HCT116 (cell line): ENCODE measurements at regions not wholly inside any gene's neighbourhood (a gene's known extent, or its start where the extent isn't known, plus 50 kb on each side); places are given as distances from the start of the nearest gene placed in this dataset.

ENCODE experiments used
- ATAC-seq: fragments of 200-7000 bp; cut with Tn5 transposase; 2 replicates; pipeline ENCODE4 v1.9.1; 2020; ENCODE audit warnings: mild to moderate bottlenecking, moderate library complexity
- BruUV-seq: library from RNA; stranded (reverse); fragments of 400-500 nt; replicated peaks from 2 replicates; lab custom pipeline; 2021; lab: Mats Ljungman, UMichigan
- CTCF ChIA-PET: fragments of 300-600 bp; sonication (Branson Sonifier 250); formaldehyde crosslinking; loops from one replicate; lab custom pipeline; 2021; ENCODE audit warnings: antibody characterized with exemption; lab: Charles Lee
- POLR2A ChIA-PET: fragments of 300-600, 350-600 bp; sonication (Branson Sonifier 250); formaldehyde crosslinking; loops from one replicate; lab custom pipeline; 2021; ENCODE audit warnings: antibody characterized with exemption; lab: Charles Lee
- RAD21 ChIA-PET, 2 experiments: fragments of 300-600 bp; sonication (Branson Sonifier 250); formaldehyde crosslinking; loops; one replicate each; lab custom pipeline; 2023; ENCODE audit warnings: low total read pairs in 2 of 2; ENCODE audit not compliant: uncharacterized antibody in 2 of 2, unreplicated experiment in 2 of 2, low non-redundant PET in 1 of 2; lab: Charles Lee
- DNase-seq: peaks from one replicate; pipeline ENCODE4 v3.0.0-alpha.2; 2010; ENCODE audit warnings: low read depth, low spot score
- H2AFZ ChIP-seq: fragments of 200-600 bp; shearing (Covaris generic), sonication (generic); 2 replicates; pipeline ENCODE4 v1.6.1; 2017; ENCODE audit warnings: low read depth, mixed run types, mixed read lengths, antibody characterized with exemption, low read length; ENCODE audit not compliant: poor library complexity, severe bottlenecking
- H3K27ac ChIP-seq: 2 replicates; pipeline ENCODE4 v1.5.1; 2012; ENCODE audit warnings: low read depth, low read length
- H3K27me3 ChIP-seq: fragments of 200-600 bp; sonication (generic); 2 replicates; pipeline ENCODE4 v1.6.1; 2016; ENCODE audit warnings: mixed run types, low read length, mixed read lengths; ENCODE audit not compliant: insufficient read depth
- H3K36me3 ChIP-seq, 2 experiments: fragments of 200-500 bp in 1 of 2; fragments of 200-600 bp in 1 of 2; sonication (Bioruptor generic) in 1 of 2; sonication (generic) in 1 of 2; 2 replicates each; pipeline versions ENCODE4 v1.5.1 to v1.6.1; 2014 to 2016; ENCODE audit warnings: low read length in 2 of 2, inconsistent platforms in 1 of 2, mixed read lengths in 1 of 2, mixed run types in 1 of 2; ENCODE audit not compliant: insufficient read depth in 2 of 2, control insufficient read depth in 1 of 2
- H3K4me1 ChIP-seq, 2 experiments: fragments of 200-600 bp in 1 of 2; sonication (generic) in 1 of 2; 2 replicates each; pipeline versions ENCODE4 v1.5.1 to v1.6.1; 2012 to 2017; ENCODE audit warnings: low read length in 2 of 2, inconsistent platforms in 1 of 2, mild to moderate bottlenecking in 1 of 2, mixed read lengths in 1 of 2, mixed run types in 1 of 2, moderate library complexity in 1 of 2; ENCODE audit not compliant: insufficient read depth in 2 of 2, control insufficient read depth in 1 of 2
- H3K4me2 ChIP-seq: fragments of 200-600 bp; sonication (generic); 2 replicates; pipeline ENCODE4 v1.6.1; 2017; ENCODE audit warnings: mixed run types, low read length, mixed read lengths
- H3K4me3 ChIP-seq, 2 experiments: fragments of 200-600 bp in 1 of 2; sonication (generic) in 1 of 2; replicated peaks in 1 of 2; 2 replicates each; pipeline ENCODE4 v1.5.1; 2011 to 2016; ENCODE audit warnings: low read length in 2 of 2, control low read depth in 1 of 2, low read depth in 1 of 2, mild to moderate bottlenecking in 1 of 2, mixed read lengths in 1 of 2, mixed run types in 1 of 2
- H3K79me2 ChIP-seq: fragments of 200-600 bp; sonication (generic); 2 replicates; pipeline ENCODE4 v1.6.1; 2017; ENCODE audit warnings: mild to moderate bottlenecking, mixed run types, low read length, moderate library complexity, mixed read lengths; ENCODE audit not compliant: insufficient read depth
- H3K9ac ChIP-seq: fragments of 200-600 bp; sonication (generic); 2 replicates; pipeline ENCODE4 v1.6.1; 2016; ENCODE audit warnings: low read length, mixed read lengths
- H3K9me2 ChIP-seq: fragments of 200-600 bp; sonication (generic), shearing (Covaris generic); 2 replicates; pipeline ENCODE4 v1.6.1; 2017; ENCODE audit warnings: mixed run types, mild to moderate bottlenecking, moderate library complexity; ENCODE audit not compliant: insufficient read depth
- H3K9me3 ChIP-seq, 2 experiments: fragments of 200-500 bp in 1 of 2; fragments of 200-600 bp in 1 of 2; sonication (Bioruptor generic) in 1 of 2; sonication (generic) in 1 of 2; 2 replicates each; pipeline ENCODE4 v1.6.1; 2014 to 2017; ENCODE audit warnings: low read length in 2 of 2, mixed read lengths in 2 of 2, inconsistent platforms in 1 of 2, low read depth in 1 of 2, mild to moderate bottlenecking in 1 of 2, mixed run types in 1 of 2, moderate library complexity in 1 of 2; ENCODE audit not compliant: control insufficient read depth in 1 of 2, insufficient read depth in 1 of 2
- H4K20me1 ChIP-seq: fragments of 200-600 bp; sonication (generic), shearing (Covaris generic); 2 replicates; pipeline ENCODE4 v1.6.1; 2017; ENCODE audit warnings: mixed run types, mild to moderate bottlenecking, moderate library complexity; ENCODE audit not compliant: insufficient read depth
- ATF3 ChIP-seq: IDR thresholded peaks from 2 replicates; pipeline ENCODE4 v1.6.1; 2012
- CBX3 ChIP-seq: IDR thresholded peaks from 2 replicates; pipeline ENCODE4 v1.6.1; 2012; ENCODE audit warnings: low read depth
- CEBPB ChIP-seq: IDR thresholded peaks from 2 replicates; pipeline ENCODE4 v1.6.1; 2012; ENCODE audit warnings: low read depth
- ELF1 ChIP-seq: IDR thresholded peaks from 2 replicates; pipeline ENCODE4 v1.6.1; 2012; ENCODE audit warnings: low read depth, borderline replicate concordance
- EZH2 ChIP-seq: fragments of 200-600 bp; sonication (generic); IDR thresholded peaks from 2 replicates; pipeline ENCODE4 v1.6.1; 2017; ENCODE audit warnings: antibody characterized with exemption, mixed run types
- EZH2phosphoT487 ChIP-seq: fragments of 200-600 bp; IDR thresholded peaks from 2 replicates; pipeline ENCODE4 v1.6.1; 2018; ENCODE audit warnings: antibody characterized with exemption, borderline replicate concordance
- FOSL1 ChIP-seq: IDR thresholded peaks from 2 replicates; pipeline ENCODE4 v1.6.1; 2012; ENCODE audit warnings: low read depth
- JUND ChIP-seq: IDR thresholded peaks from 2 replicates; pipeline ENCODE4 v1.6.1; 2012
- MAX ChIP-seq: IDR thresholded peaks from 2 replicates; pipeline ENCODE4 v1.6.1; 2012
- POLR2A ChIP-seq: IDR thresholded peaks from 2 replicates; pipeline ENCODE4 v1.7.0; 2011; ENCODE audit warnings: borderline replicate concordance; ENCODE audit not compliant: insufficient read depth, insufficient read length; ENCODE audit errors: extremely low read depth
- POLR2AphosphoS5 ChIP-seq: IDR thresholded peaks from 2 replicates; pipeline ENCODE4 v1.6.1; 2011; ENCODE audit warnings: mild to moderate bottlenecking, low read depth, low read length, moderate library complexity
- RAD21 ChIP-seq: IDR thresholded peaks from 2 replicates; pipeline ENCODE4 v1.6.1; 2012; ENCODE audit warnings: low read depth, mild to moderate bottlenecking
- SIN3A ChIP-seq: IDR thresholded peaks from 2 replicates; pipeline ENCODE4 v1.6.1; 2012; ENCODE audit warnings: low read depth
- SP1 ChIP-seq: IDR thresholded peaks from 2 replicates; pipeline ENCODE4 v1.6.1; 2012; ENCODE audit warnings: low read depth
- SRF ChIP-seq: IDR thresholded peaks from 2 replicates; pipeline ENCODE4 v1.6.1; 2012; ENCODE audit warnings: low read depth
- TCF7L2 ChIP-seq: IDR thresholded peaks from 2 replicates; pipeline ENCODE4 v1.7.0; 2011; ENCODE audit warnings: borderline replicate concordance, inconsistent platforms; ENCODE audit not compliant: insufficient read depth, insufficient read length; ENCODE audit errors: extremely low read depth
- ZBTB33 ChIP-seq: IDR thresholded peaks from 2 replicates; pipeline ENCODE4 v1.6.1; 2011; ENCODE audit warnings: mild to moderate bottlenecking, low read length, moderate library complexity; ENCODE audit not compliant: insufficient replicate concordance; ENCODE audit errors: extremely low read depth
- ZFX ChIP-seq: fragments of 450-650 bp; IDR thresholded peaks from 2 replicates; pipeline ENCODE4 v1.6.1; 2017
- intact Hi-C: fragments of 100-400 bp; cut with micrococcal nuclease; formaldehyde crosslinking; loops from 2 replicates; pipeline ENCODE4 v1.10.0; 2022

GRCh38 chr2:89780318-89780717 lies 1088.8 kb downstream of the RPIA start:
- RAD21 ChIA-PET = no interaction called here
- H3K9ac ChIP-seq = no peak overlapping the region
- BruUV-seq = no TSS peak
- H2AFZ ChIP-seq = no peak overlapping the region
- TF ChIP-seq ZFX (no peak), POLR2A (no peak), CBX3 (no peak), SP1 (no peak), EZH2 (no peak), MAX (no peak), TCF7L2 (no peak), JUND (no peak), FOSL1 (no peak), SIN3A (no peak), SRF (no peak), ATF3 (no peak), POLR2AphosphoS5 (no peak)
- TF ChIP-seq, all 23 proteins: peak for 0
- Histone ChIP-seq H3K36me3 (no peaks in the 10 kb centered on the region), H3K9me2 (no peaks in the 10 kb centered on the region), H3K79me2 (no peaks in the 10 kb centered on the region), H3K4me1 (no peaks in the 10 kb centered on the region), H3K4me3 (no peak overlapping the region), H3K4me2 (no peak overlapping the region), H3K27ac (no peak overlapping the region), H4K20me1 (no peaks in the 10 kb centered on the region), H3K27me3 (no peaks in the 10 kb centered on the region), H3K9me3 (peaks cover 70 to 85% of the 10 kb centered on the region in 2 experiments; a peak in 3 of 4 replicates)
- ChIA-PET POLR2A (no interaction called here), CTCF (no interaction called here)
- ATAC-seq (no peak), DNase-seq (no peak)
- intact Hi-C loops = no loop called here

GRCh38 chr2:89781962-89782361 lies 1090.5 kb downstream of the RPIA start:
- Histone ChIP-seq H3K9me3 (peaks cover 55 to 77% of the 10 kb centered on the region in 2 experiments; a peak in 3 of 4 replicates), H2AFZ (no peak overlapping the region), H3K4me3 (no peak overlapping the region), H3K4me2 (no peak overlapping the region), H4K20me1 (no peaks in the 10 kb centered on the region), H3K27ac (no peak overlapping the region), H3K79me2 (no peaks in the 10 kb centered on the region), H3K36me3 (no peaks in the 10 kb centered on the region), H3K27me3 (no peaks in the 10 kb centered on the region), H3K4me1 (no peaks in the 10 kb centered on the region), H3K9ac (no peak overlapping the region), H3K9me2 (no peaks in the 10 kb centered on the region)
- intact Hi-C loops = no loop called here
- ChIA-PET RAD21 (no interaction called here), POLR2A (no interaction called here), CTCF (no interaction called here)
- BruUV-seq = no TSS peak
- DNase-seq (no peak), ATAC-seq (no peak)
- TF ChIP-seq EZH2phosphoT487 = no peak
- TF ChIP-seq CEBPB = no peak
- no peak for TF ChIP-seq ELF1
- no peak for TF ChIP-seq ATF3
- no peak for TF ChIP-seq SIN3A
- no peak for TF ChIP-seq ZBTB33
- no peak for TF ChIP-seq FOSL1
- no peak for TF ChIP-seq JUND
- no peak for TF ChIP-seq RAD21
- no peak for TF ChIP-seq CBX3
- TF ChIP-seq SRF = no peak
